ENCODE measurements at regions not wholly inside any gene's neighbourhood (a gene's known extent, or its start where the extent isn't known, plus 50 kb on each side); places are given as distances from the start of the nearest gene placed in this dataset.
A peak's percentile ranks its signal among the peaks of the same experiment; 100 is the strongest.
"Not testable (repeated sequence)": the region's sequence is repeated elsewhere in the genome, so short reads cannot be mapped to it uniquely, and the experiment has no call there.

DNA sequence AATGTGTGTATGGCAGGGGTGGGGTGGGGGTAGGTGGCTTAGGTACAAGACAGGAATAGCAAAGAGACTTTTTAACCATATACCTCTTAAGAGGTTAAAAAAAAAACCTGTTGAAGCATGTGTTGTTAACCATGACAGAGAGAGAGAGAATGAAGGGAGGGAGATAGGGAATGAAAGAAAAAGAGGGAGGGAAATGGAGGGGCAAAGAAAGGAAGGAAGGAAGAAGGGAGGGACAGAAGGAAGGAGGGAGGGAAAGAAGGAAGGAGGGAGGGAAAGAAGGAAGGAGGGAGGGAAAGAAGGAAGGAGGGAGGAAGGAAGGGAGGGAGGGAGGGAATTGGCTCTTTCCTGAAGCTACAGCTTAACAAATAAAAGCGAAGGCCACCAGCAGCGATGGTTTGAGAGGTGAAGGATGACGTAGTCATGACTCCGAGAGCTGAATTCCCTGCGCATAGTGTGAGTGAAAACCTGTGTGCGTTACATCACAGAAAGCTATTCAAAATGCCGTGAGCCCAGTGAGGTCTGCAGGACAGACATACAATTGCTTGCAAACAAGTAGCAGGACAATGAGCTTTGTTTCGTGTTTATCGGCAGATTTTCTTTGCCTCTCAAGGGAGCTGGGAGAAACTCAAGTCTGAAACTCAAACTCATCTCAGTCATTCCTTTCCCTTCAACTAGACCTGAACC, 88.6 kb upstream of the NEDD9 start:
- no peak for DNase-seq

DNA sequence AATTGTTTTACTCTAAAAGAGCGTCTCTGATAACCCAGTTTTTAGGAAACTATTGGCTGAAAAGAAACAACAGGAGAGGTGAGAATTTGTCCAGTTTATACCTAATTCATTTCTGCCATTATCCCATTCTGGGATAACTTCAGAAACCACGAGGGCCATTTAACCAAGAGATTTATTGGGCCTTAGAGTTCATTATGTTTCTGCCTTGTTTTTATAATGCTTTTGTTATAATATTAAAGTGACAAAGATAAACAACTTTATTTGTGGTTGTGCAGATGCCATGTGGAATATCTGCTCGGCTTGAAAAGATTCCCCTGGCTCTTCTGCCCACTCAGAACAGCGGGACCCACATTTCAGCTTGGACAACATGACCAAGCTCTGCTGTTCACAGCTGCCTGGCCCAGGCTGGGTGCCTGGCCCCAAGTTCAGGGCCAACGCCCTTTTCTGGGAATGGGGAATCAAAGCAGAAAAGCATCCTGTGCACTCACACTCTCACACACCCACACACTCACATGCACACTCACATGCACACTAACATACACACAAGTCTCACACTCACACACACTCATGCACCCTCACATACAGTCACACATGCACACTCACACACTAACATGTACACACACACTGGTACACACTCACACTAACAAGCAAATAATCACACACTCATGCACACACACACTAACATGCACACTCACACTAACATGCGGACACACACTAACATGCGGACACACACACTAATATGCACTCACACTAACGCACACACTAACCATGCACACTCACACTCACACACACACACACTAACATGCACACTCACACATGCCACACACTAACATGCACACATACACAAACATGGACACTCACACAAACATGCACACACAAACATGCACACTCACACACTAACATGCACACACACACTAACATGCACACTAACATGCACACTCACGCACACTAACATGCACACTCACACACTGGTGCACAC, 86.7 kb upstream of the NEDD9 start:
- DNase-seq, result no peak

DNA sequence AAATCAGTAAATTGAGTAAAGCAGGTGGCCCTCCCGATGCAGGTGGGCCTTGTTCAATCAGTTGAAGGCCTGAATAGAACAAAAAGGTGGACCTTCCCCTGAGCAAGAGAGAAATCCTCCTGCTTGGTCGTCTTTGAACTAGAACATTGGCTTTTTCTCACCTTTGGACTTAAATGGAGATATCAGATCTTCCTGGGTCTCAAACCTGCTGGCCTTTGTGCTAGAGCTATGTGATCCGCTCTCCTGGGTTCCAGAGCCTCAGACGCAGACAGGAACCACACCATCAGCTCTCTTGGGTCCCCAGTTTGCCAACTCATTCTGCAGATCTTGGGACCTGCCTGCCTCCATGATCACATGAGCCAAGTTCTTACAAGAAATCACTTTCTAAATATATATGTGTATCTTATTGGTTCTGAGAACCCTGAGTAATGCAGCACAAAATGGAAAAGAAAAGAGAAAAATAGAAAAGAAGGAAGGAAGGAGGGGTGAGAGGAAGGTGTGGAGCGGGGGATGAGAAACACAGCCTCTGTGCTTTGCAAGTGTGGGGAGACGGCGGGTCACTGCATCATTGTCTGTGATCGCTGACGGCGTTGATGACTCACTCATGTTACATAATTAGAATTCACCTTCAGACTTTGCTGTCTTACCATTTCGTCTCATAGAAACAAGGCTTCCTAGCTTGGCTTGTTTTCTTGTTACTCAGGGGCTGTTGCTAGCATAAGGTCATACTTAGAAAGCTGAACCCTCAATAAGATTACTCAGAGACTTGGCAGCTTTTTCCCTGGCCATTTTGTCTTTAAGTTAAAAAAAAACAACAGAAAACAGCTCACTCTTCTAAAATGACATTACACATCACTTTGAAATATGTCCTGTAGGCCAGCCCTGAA, 85.7 kb upstream of the NEDD9 start:
- DNase-seq, result peak; percentile 85

DNA sequence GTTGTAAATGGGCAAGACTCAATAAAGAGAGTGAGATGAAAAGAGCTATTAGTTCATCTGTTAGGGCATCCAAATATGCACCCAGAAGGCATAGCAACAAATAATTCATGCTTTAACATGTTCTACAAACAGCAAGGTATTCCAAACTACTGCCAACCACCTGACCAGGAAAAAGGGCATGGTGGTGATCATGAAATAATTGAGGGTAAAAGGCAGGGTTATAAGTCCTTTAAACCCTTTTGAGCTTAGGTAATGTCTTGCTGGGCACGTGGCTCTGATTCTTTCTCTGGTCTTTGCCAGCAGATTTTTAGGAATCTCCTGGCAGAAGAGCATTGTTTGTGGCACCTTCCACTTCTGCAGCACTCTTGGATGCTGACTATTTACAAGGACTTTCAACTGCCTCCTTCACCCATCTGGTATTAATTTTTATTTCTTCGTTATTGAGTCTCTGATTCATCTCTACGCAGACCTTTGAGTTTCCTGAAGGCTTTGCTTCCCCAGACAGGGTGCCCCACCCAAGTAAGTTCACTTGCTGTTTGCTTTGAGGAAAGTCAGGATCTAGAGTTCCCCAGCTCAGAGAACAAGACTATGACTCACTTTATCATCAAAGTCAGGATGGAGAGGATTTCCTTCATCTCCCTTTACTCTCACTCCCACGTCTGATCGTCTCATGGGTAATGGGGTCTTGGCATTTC, 83.4 kb upstream of the NEDD9 start:
- DNase-seq, result peak; percentile 69

DNA sequence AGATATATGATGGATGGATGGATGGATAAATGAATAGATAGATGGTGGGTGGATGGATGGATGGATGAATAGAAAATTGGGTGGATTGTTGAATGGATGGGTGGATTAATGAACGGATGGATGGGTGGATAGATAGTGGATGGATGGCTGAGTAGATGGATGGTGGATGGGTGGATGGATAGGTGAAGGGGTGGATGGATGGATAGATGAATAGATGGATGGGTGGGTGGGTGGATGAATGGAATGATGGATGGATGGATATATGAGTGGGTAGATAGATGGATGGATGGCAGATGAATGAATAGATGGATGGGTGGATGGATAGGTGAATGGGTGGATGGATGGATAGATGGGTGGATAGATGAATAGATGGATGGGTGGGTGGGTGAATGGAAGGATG, 80.7 kb upstream of the NEDD9 start:
- no peak for DNase-seq

DNA sequence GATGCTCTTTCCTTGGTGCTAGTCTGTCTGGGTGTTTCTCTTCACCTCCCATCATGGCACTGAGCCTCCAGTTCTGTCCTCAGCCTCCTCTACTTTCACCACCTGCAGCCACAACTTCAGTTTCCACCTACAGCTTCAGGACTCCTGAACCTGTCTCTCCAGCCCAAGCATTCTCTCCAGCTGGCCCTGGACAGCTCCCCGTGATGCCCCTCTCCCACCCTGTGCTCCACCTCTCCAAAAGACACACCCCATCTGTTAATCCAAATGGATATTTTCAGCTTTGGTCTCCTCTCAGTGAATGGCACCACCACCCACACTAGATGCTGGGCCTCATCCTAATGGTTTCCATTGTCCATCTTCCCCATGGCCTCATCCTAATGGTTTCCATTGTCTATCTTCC, 79.5 kb upstream of the NEDD9 start:
- no peak for DNase-seq

DNA sequence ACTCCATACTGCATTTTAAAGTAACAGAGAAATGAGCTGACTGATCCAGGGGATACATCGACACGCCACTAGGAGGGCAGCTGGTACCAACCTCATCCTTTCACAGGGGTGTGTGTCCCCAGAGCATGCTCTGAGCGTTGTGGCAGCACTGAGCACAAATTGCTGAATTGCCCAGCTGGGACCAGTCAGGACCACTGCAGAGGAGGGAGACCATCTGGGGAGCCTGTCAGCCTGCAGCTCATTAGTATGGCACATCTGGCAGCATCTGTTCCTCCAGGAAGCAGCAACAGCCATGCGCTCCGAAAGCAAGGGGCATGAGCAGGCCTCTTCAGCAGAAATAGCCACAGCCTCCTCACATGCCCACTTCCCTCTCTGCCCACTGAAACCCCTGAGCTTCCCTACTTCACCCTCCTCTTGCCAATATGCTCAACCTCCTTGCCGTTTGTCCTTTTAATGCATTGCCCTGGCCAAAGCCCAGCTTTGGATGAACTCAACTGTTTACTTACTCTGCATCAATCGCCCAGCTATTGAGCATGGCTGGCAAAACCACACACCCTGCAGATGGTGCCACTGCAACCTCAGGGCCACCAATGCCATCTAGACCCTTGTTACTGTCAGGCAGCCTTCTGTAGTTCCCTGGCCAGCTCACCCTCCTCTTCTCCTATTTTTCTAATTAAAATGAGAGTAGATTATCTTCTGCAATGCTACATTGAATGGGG, 77.6 kb upstream of the NEDD9 start:
- DNase-seq, result peak; percentile 42

DNA sequence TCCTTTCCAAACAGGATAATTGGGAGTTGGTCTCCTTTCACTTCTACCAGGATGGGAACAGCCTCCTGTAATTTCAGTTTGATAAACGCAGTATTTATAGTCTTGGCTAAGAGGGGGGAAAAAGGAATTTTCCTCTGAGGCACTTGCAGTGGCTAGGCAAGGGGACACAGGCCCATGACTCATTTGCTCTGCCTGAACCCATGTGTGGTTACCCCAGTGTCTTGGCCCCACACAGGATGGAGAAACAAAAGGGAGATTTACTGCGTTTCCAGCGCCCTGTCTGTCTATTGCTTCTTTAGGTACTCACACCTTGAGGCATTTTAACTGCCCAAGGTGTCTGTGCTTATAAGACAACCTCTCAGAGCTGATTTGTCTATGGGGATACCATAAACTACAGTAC, 74.8 kb upstream of the NEDD9 start:
- no peak for DNase-seq

DNA sequence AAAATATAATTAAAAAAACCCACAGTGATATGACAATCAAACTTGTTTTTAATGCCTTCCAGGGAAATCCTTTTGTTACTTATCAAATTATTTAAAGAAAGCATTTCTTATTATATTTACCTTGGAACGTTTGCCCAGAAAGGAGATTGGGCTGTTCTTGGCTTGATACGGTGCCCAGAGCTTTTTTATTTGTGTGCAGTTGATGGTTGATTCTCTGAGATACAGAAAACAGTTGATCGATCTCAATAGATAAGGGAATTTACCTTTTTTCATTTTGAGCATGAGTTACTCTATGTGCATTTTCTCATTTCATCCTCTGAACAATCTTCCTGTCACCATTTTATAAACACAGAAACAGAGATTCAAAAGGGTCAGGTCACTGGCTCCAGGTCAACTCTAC, 72.5 kb upstream of the NEDD9 start:
- no peak for DNase-seq

DNA sequence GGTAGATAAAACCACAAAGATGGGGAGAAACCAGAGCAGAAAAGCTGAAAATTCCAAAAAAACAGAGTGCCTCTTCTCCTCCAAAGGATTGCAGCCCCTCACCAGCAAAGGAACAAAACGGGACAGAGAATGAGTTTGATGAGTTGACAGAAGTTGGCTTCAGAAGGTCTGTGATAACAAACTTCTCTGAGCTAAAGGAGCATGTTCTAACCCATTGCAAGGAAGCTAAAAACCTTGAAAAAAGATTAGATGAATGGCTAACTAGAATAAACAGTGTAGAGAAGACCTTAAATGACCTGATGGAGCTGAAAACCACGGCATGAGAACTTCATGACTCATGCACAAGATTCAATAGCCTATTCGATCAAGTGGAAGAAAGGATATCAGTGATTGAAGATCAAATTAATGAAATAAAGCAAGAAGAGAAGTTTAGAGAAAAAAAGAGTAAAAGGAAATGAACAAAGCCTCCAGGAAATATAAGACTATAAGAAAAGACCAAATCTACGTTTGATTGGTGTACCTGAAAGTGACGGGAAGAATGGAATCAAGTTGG, 67.5 kb upstream of the NEDD9 start:
- DNase-seq, result not testable (repeated sequence)

DNA sequence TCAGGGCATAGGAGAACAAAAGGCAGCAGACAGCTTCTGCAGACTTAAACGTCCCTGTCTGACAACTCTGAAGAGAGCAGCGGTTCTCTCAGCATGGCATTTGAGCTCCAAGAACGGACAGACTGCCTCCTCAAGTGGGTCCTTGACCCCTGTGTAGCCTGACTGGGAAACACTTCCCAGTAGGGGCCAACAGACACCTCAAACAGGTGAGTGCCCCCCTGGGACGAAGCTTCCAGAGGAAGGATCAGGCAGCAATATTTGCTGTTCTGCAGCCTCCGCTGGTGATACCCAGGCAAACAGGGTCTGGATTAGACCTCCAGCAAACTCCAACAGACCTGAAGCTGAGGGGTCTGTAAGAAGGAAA, 66.9 kb upstream of the NEDD9 start:
- not testable (repeated sequence) for DNase-seq

DNA sequence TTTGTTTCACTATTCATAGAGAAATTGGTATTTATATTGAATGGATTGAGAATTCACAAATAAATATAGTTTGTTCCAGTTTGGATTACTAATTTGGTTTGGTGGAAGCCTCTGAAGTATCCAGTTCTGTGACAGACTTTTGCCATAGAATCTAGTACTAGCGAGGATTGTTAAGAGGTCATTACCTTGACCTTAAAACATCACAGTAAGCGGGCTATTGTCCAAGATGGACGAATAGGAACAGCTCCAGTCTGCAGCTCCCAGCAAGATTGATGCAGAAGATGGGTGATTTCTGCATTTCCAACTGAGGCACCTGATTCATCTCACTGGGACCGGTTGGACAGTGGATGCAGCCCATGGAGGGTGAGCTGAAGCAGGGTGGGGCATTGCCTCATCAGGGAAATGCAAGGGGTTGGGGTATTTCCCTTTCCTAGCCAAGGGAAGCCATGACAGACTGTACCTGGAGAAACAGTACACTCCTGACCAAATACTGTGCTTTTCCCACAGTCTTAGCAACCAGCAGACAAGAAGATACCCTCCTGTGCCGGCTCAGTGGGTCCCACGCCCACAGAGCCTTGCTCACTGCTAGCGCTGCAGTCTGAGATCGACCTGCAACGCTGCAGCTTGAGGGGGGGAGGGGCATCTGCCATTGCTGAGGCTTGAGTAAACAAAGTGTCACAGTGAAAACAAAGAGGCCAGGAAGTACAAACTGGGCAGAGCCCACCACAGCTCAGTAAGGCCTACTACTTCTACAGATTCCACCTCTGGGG, 66.4 kb upstream of the NEDD9 start:
- no peak for DNase-seq

DNA sequence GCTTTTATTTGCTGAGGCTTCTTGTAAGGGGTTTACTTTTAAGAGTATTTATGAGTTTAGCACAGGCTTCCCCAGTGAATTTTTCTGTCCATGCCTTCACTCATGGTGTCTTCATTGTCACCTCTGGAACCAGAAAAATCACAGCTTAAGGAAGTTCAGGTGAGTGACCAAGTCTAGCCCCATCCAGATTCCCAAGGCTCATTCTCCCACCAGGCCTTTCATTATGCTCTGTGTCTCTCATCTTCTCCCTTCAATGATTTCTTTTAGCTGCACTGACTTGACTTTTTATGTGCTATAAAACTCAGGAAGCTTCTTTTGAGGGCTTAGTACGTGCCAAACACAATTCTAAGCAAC, 64.9 kb upstream of the NEDD9 start:
- DNase-seq, result no peak

DNA sequence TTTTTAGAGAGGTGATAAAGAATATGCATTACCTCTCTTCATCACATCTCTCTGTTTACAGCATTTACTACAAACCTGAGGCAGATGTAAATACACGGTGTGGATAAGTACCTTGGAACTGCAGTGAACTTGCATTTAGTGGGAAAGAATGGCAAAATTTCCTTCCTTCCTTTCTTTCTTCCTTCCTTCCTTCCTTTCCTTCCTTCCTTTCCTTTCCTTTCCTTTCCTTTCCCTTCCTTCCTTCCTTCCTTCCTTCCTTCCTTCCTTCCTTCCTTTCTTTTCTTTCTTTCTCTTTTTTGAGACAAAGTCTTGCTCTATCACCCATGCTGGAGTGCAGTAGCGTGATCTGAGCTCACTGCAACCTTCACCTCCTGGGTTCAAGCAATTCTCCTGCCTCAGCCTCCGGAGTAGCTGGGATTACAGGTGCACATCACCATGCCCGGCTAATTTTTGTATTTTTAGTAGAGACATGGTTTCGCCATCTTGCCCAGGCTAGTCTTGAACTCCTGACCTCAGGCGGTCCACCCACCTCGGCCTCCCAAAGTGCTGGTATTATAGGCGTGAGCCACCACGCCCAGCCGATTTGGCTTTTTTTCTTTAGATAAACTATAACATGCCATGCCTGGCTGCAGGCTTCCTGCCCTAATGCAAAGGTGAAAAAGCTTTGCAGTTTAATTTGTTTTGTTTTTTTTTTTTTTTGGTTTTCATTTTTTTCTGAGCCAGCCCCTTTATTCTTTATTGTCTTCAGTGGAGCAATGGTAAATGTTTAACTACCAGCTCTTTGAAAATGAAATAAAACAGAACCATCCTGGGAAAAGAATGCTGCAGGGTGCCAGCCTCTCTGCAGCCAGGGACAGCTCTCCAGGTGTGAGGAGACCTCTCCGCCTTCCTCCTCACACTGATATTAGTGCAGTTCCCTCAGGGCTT, 64.2 kb upstream of the NEDD9 start:
- no peak for DNase-seq

DNA sequence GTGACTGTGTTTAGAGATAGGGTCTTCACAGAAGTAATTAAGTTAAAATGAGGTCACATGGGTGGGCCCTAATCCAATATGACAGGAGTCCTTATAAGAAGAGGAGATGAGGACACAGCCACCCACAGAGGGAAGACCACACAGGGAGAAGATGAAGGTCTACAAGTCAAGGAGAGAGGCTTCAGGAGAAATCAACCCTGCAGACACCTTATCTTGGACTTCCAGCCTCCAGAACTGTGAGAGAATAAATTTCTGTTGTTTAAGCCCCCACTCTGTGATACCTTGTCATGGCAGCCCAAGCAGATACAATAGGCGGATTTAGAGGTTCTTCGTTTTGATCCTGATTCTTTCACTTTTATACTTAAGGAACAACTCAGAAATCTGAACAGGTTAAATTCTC, 63.5 kb upstream of the NEDD9 start:
- DNase-seq, result no peak

DNA sequence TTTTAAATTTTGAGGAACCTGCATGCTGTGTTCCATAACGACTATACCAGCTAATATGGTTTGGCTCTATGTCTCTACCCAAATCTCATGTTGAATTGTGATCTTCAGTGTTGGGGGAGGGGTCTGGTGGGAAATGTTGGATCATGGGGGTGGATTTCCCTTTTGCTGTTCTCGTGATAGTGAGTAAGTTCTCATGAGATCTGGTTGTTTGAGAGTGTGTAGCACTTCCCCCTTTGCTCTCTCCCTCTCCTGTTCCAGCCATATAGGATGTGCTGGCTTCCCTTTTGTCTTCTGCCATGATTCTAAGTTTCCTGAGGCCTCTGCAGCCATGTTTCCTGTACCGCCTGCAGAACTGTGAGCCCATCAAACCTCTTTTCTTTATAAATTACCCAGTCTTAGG, 61.8 kb upstream of the NEDD9 start:
- DNase-seq, result peak; percentile 35

DNA sequence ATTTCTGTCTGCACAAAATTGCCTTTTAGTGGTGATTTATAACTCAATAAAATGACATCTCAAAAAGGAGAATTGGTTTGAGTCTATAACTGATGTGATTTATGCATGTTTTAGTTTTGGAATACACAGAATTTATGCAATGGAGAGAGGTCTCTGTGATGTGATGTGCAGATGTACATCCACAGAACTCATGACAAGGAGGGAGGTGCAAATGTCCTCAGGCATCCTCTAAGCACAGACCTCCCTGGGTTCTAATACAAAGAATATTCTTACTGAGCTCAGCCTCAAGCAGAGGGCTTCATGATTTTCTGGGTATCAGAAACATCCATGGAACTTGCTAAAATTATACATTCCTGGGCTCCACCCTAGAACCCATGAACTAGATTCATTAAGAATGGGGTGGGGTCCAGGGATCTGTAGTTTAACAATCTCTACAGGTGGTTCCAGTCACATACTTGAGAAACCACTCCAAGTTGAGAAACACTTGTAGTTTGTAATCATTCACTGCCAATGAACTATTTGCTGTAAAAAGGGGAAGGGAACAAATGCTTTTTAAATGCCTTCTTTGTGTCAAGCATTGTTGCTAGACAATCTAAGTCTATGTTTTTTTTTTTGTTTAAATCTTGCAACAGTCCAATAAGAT, 60.2 kb upstream of the NEDD9 start:
- no peak for DNase-seq

DNA sequence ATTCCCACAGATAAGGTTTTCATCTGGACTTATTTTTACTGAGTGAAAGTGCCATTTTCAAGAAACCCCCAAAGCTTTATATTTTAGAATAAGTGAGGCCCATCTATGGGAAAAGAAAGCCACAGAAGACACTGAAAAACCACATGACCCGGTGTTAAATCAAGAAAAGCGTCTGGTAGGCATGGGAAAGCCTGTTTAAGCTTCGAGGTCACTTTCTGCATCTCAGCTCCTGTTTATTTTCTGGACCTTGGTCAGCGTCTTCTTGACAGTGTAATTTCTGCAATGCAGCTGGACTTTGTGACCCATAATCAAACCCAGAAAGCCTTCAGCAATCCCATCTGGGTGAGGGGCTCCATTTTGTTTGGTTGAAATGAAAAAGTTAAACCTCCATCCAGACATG, 59.6 kb upstream of the NEDD9 start:
- no peak for DNase-seq

DNA sequence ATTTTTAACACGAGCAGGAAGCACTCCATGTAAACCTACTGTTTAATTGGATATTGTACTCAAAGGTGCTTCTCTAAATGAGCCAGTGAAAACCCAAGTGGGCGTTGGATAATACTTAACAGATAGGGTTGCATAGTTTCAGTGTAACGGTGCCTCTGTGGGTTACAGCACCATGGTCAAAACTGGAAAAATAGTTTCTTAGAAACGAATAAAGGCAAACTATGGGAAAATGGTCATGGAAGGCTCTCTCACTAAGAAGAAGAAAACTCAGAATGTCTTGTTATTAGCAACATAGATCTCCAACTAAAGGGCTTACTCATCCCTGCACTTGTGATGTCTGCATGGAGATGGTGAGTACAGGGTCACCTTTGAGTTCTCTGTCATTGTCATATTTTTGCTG, 59.1 kb upstream of the NEDD9 start:
- no peak for DNase-seq

Measured in suppressor macrophage treated with lipopolysaccharide for 4 hours (primary cell).